ENCODE measurements at regions not wholly inside any gene's neighbourhood (a gene's known extent, or its start where the extent isn't known, plus 50 kb on each side); places are given as distances from the start of the nearest gene placed in this dataset.

- no peak for TF ChIP-seq BHLHE40 (IDR thresholded peaks at IDR 0.05; ENCODE audit: borderline replicate concordance)
- no peak for TF ChIP-seq SUZ12 (IDR thresholded peaks at IDR 0.05)
- TF ChIP-seq SP1 (IDR thresholded peaks at IDR 0.05), result no peak
- TF ChIP-seq FOXA1 (IDR thresholded peaks at IDR 0.05), result no peak
- no peak for TF ChIP-seq TARDBP (IDR thresholded peaks at IDR 0.05)
Measured at GRCh38 chr21:19557488-19557887, 1153.9 kb upstream of the TMPRSS15 start.

Data from HEK293T (cell line).